ENCODE measurements at regions not wholly inside any gene's neighbourhood (a gene's known extent, or its start where the extent isn't known, plus 50 kb on each side); places are given as distances from the start of the nearest gene placed in this dataset.
"Not testable (repeated sequence)": the region's sequence is repeated elsewhere in the genome, so short reads cannot be mapped to it uniquely, and the experiment has no call there.

GRCh38 chr15:24271496-24272244 lies 403.9 kb upstream of the NPAP1 start:
- TF ChIP-seq, protein P1, sequence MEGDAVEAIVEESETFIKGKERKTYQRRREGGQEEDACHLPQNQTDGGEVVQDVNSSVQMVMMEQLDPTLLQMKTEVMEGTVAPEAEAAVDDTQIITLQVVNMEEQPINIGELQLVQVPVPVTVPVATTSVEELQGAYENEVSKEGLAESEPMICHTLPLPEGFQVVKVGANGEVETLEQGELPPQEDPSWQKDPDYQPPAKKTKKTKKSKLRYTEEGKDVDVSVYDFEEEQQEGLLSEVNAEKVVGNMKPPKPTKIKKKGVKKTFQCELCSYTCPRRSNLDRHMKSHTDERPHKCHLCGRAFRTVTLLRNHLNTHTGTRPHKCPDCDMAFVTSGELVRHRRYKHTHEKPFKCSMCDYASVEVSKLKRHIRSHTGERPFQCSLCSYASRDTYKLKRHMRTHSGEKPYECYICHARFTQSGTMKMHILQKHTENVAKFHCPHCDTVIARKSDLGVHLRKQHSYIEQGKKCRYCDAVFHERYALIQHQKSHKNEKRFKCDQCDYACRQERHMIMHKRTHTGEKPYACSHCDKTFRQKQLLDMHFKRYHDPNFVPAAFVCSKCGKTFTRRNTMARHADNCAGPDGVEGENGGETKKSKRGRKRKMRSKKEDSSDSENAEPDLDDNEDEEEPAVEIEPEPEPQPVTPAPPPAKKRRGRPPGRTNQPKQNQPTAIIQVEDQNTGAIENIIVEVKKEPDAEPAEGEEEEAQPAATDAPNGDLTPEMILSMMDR (conservative IDR thresholded peaks at IDR 0.05 in 1 of 2, IDR thresholded peaks at IDR 0.05 in 1 of 2; ENCODE audit: low read depth in 1 of 2, low read length in 2 of 2) = not testable (repeated sequence)
- TF ChIP-seq EZH2 (IDR thresholded peaks at IDR 0.05; ENCODE audit: low read length, missing control alignments) = not testable (repeated sequence)

Data from fibroblast of lung (primary cell).